AG08396 (cell line): ENCODE measurements at regions not wholly inside any gene's neighbourhood (a gene's known extent, or its start where the extent isn't known, plus 50 kb on each side); places are given as distances from the start of the nearest gene placed in this dataset.
"Not testable (repeated sequence)": the region's sequence is repeated elsewhere in the genome, so short reads cannot be mapped to it uniquely, and the experiment has no call there.

Source experiments
- DNase-seq: peaks from one replicate; pipeline ENCODE4 v3.0.0; 2012; ENCODE audit warnings: low spot score, mixed read lengths

DNA sequence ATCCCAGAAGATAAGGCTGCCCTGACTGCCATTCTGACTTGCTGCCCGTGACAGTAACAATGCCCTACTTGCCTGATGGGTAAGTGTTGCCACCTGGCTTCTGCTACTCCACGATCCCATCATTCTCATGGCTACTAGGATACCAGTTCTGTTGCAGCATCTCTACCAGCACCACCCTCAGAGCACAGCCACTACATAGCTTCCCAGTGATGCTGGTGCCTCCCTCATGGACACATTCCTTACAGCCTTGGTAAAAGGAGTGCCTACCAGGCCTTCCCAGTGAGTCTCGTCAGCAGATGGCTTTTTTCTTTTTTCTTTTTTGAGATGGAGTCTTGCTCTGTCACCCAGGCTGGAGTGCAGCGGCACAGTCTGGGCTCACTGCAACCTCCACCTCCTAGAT is 84.4 kb upstream of the CMKLR1 start:
- DNase-seq: no peak

DNA sequence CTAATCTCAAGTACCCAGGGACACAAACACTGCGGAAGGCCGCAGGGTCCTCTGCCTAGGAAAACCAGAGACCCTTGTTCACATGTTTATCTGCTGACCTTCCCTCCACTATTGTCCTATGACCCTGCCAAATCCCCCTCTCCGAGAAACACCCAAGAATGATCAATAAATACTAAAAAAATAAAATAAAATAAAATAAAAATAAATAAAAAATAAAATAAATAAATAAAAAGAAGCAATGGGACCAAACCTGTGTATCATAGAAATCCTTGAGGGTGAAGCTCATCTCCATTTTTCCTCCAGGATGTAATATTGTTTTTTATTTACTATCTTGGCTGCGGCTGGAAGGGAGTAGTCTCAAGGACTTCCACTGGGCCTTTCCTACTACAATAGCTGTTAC is 82.0 kb upstream of the CMKLR1 start:
- DNase-seq: not testable (repeated sequence)

DNA sequence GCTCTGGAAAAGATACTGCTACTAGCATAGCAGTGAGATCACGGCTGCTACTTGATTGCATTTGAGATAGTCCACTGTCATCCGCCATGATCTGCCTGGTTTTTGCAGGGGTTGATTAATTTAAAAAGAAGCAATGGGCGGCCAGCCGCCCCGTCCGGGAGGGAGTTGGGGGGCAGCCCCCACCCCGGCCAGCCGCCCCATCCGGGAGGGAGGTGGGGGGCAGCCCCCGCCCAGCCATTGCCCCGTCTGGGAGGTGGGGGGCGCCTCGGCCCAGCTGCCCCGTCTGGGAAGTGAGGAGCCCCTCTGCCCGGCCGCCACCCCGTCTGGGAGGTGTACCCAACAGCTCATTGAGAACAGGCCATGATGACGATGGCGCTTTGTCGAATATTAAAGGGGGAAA is 81.3 kb upstream of the CMKLR1 start:
- DNase-seq: not testable (repeated sequence)

DNA sequence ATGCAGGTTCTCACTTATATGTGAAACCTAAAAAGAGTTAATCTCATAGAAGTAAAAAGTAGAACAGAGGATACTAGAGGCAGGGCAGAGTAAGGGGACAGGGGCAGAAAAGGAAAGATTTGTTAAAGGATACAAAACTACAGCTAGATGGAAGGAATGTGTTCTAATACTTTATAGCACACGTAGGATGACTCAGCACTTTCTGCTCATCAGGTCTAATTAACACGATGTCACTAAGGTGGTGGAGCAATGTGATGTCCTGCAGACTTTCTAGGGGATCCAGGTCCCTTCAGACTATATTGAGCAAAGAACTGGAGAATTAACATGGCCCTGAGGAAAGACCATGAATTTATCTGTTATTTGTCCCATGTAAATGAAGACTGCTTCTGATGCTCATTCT is 80.8 kb upstream of the CMKLR1 start:
- no peak for DNase-seq

DNA sequence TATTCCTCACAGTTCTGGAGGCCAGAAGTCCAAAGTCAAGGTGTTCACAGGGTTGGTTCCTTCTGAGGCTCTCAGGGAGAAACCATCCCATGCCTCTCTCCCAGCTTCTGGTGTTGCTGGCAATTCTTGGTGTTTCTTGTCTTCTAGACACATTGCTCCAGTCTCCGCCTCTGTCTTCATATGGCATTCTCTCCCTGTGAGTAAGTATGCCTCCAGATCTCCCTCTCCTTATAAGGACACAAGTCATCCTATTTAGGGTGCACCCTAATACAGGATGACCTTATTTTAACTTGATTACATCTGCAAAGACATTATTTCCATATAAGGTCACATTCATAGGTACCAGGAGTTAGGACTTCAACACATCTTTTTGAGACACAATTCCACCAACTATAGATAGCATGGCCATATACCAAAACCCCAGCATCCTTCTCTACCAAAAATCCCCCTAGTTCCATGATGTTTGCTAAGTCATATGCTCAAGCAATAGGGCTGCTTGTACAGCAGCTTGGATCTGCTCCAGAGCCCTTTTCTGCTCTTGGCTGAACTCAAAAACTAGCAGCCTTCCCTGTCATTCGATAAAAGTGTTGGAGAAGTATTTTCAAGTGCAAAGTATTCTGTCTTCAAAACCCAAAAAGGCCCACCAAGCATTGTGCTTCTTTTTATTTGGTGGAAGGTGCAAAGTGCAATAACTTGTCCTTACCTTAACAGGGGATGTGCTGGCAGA is 79.2 kb upstream of the CMKLR1 start:
- no peak for DNase-seq

DNA sequence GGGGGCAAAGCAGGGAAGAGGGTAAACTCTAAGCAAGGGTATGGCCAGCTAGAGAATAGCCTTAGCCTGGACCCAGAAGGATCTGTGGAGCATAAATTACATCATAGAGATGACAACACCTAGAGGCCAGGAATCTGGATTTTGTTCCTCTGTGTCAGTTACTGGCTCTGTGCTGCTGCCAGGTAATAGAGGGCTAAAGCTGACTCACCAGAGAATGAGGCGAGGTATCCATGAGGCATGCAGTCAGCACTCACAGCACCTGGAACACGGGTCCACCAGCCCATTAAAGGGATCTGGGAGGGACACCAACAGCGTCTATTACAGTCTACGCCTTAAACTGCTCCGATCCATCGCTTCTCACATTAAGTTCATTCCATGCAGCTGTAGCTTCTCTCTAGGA is 74.9 kb upstream of the CMKLR1 start:
- DNase-seq: no peak

DNA sequence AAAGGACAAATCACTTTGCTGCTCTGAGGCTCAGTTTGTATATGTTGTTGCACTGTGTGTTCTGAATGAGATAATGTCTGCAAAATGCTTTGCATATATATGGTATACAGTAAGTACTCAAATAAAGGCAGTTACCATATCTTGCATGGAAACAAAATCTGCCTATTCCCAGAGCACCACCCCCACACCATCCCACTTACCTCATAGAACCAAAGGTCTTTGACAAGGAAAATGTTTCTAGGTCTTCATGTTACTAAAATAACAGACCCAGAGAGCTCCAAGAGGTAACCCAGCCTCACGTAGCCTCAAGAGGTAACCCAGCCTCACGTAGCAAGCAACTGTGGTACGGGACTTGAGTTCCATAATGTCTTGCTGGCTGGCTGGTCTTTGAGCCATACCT is 71.6 kb upstream of the CMKLR1 start:
- no peak for DNase-seq

DNA sequence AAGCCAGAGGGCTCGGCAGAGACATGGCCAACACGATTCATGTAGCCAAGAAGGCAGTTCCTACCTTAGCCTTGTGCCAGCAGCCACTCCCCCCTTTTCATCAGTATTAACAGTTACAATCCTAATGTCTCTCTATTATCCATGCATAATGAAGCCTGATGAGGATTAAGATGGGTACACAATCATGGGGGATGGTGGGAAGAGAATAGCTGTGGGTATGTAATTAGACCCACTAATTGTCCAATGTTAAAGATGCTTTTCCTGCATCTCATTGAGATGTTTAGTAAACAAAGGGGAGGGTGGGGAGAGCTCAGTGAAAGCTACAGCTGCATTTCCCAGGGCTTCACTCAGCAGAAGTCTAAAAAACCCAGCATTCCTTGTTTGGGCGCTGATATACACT is 70.4 kb upstream of the CMKLR1 start:
- DNase-seq: no peak

DNA sequence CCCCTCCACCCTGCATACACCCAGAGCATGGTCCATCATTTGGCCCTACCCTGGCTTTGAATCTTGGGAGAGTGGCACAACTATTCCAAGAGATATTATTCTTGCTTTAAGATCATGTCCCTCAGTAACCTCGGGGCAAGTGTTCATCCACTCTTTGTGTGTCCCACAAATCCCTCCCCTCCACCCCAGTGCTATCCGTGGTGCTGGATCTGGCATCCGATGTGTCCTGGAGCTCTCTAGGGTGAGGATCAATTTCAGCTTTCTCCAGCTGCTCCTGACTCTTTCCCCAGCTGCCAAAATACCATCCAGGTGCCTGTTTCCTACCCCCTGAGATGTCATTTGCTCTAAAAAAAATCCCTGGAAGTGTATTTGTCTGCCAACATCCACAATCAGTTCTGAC is 64.8 kb upstream of the CMKLR1 start:
- peak; percentile 19 for DNase-seq

DNA sequence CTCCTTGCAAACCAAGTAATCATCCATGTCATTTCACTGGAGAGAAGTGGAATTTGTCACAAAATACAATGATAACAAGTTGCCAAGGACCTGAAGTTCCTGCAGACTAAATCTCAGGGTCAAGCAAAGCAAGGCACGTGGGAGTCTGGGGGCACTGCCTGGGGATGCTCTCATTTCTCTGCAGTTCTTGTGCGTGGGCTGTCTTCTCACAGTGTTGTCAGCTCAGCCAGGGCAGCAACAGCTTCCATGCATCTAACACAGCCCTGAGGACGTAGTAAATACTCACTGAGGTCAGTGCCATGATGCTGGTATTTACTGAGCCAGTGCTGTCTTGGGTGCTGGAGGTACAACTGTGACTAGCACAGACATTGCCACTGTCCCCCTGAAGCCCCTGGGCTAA is 62.9 kb upstream of the CMKLR1 start:
- DNase-seq: no peak

DNA sequence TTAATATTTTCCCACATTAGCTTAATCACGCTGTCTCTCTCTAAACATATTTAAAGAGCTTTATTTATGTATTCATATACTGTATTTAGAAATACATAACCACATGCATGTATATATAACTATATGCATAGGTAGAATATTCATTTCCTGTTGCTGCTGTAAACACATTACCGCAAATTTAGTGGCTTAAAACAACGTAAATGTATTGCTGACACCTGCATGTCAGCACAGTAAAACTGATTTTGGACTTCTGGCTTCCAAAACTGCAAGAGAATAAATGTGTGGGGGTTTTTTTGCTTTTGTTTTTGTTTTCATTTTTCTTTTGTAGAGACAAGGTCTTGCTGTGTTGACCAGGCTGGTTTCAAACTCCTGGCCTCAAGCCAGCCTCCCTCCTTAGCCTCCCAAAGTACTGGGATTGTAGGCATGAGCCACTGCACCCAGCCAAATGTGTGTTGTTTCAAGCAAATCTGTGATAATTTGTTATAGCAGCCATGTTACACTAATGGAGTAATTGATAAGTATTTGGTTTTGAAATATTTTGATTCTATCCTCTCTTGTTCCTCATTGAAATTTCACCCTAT is 61.9 kb upstream of the CMKLR1 start:
- no peak for DNase-seq

DNA sequence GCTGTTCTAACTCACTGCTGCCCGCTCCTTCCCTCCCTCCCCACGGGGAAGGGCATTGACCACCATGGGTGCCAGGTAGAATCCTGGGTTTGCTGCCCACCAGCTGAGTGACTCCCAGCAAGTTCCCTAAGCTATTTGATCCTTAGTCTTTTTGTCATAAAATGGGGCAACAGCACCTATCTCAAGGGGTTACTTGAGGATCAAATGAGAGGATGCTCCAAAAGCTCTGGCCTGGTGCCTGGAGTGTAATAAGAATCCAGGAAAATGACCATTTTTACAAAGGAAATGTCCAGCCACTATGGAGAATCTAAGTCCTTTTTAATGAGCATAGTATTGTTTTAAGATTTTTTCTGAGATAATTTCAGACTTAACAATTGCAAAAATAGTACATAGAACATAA is 61.4 kb upstream of the CMKLR1 start:
- DNase-seq: no peak

DNA sequence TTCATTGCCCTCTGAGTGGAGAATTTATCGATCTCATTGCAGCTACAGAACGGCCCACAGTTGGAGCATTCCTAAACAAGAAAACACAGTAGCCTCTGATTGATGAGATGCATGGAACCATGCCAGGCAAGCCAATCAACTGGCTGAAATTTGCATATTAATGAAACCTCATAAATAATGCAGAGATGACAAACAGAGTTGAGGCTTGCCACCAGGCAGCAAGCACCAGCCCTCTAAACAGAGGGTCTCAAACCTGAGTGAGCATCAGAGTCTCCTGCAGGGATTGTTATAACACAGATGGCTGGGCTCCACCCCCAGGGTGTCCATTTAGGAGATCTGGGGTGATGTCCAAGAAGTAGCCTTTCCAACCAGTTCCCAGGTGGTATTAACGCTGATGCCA is 60.9 kb upstream of the CMKLR1 start:
- DNase-seq: no peak

DNA sequence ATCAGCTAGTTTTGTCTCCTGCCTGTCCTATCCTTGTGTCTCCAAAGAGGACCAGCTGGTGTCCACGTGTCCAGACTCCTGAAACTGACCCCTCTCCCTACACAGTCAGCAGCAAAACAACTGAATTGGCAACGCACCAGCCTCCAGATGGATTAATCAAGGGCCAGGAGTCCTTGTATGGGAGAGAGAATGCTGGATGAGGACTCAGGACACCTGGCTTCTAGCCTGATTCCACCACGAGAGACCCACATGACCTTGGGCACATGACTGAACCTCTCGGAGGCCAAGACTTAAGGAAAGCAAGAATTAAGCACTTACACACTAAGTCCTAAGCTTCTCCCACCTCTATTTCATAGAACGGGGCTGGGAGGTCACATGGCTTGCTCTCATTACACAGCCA is 60.4 kb upstream of the CMKLR1 start:
- DNase-seq: no peak

DNA sequence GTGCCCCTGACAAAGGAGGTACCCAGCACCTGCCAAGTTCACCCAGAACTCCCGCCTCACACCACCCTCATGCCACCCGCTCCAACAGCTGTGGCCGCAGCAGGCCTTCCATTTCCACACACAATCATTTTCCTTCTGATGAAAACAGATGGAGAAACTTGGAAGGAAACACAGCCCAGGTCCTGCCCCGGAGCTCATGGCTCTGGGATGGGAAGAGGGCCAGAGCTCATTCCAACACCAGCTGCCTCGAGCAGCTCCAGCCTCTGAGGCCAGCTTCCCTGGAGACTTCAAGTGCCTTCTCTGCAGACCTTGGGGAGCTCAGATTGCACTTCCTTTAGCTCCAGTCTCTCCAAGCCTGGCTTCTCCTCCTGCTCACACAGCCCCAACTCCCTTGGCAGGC is 55.1 kb upstream of the CMKLR1 start:
- no peak for DNase-seq

DNA sequence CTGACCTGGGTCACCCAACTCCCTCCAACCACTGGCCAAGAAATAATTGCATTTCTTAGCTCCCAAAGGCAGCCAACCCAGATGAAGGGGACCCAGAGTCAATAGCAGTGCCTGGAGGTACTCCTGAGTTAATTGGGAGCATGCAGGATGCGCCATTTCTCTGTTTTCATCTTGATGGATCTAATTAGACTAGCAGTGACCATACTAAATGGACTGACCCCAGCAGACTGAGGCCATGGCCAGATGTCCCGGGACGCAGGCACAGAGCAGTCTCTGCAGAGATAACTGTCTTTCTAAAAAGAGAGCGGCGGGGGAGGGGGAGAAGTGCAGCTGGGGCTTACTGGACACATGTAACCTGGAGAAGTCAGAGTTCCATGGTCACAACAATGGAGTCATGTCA is 53.2 kb upstream of the CMKLR1 start:
- DNase-seq: no peak

DNA sequence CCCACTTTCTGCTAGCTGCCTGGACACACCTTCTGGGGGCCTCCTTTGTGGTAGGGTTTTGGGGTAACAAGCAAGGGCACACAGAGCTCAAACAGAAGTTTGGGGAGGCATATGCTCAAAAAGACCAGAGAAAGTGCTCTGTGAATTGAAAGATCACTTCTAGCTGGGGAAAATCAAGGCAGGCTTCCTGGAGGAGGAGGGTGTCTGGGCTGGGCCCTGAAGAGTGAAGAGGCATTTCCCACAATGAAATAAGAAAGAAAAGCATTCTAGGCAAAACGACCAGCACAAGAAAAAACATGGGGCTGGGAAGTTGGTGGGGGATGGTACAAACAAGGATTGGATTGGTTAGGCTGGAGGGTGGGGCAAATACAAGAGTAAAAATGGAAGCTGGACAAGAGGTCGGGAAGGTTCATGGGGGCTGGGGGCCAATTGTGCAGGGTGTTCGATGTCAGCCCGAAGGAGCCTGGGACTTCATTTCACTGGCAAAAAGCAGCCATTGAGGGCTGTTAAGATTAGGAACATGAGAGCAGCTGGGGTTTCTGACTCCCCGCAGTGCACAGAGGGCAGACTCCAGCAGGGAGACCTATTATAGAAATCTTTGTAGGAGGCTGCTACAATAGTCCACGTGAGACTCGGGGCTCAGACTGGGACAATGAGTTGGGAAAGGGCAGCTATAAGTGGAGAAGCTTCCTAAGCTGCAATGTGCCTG is 51.5 kb upstream of the CMKLR1 start:
- no peak for DNase-seq

DNA sequence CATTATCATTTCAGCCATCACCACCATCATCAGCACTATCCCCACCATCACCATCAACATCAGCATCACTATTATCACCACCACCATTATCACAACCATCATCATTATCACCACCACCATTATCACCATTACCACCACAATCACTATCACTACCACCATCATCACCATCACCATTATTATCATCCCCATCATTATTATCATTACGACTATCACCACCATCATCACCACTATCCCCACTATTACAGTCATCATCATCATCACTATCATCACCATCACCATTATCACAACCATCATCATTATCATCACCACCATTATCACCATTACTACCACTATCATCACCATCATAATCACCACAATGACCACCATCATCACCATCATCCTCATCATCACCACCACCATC is 50.4 kb upstream of the CMKLR1 start:
- DNase-seq: no peak
